Ovary (tissue), 7 donors: ENCODE measurements at regions not wholly inside any gene's neighbourhood (a gene's known extent, or its start where the extent isn't known, plus 50 kb on each side); places are given as distances from the start of the nearest gene placed in this dataset.

Experiments
- DNase-seq, 5 donors: peaks; one replicate each; pipeline ENCODE4 v3.0.0-alpha.2; 2019 to 2020
- H3K27ac ChIP-seq, 2 donors: fragments of 200-600 bp; one replicate each; pipeline versions ENCODE4 v1.5.1 to v1.8.0; 2019 to 2022
- H3K27me3 ChIP-seq: fragments of 200-600 bp; one replicate; pipeline ENCODE4 v1.8.0; 2022
- H3K36me3 ChIP-seq: fragments of 200-600 bp; sonication (generic); one replicate; pipeline ENCODE4 v1.5.1; 2019
- H3K4me1 ChIP-seq: one replicate; pipeline ENCODE4 v1.8.1; 2013; ENCODE audit warnings: mild to moderate bottlenecking, moderate library complexity; ENCODE audit not compliant: insufficient read depth
- H3K4me3 ChIP-seq: fragments of 200-600 bp; sonication (generic); one replicate; pipeline ENCODE4 v1.5.1; 2017
- H3K9me3 ChIP-seq, 2 donors: fragments of 200-600 bp in 1 of 2; sonication (generic) in 1 of 2; one replicate each; pipeline versions ENCODE4 v1.5.1 to v1.8.1; 2013 to 2019; ENCODE audit warnings: mild to moderate bottlenecking in 1 of 2, moderate library complexity in 1 of 2
- EP300 ChIP-seq: sonication (generic); formaldehyde crosslinking; IDR thresholded peaks from one replicate; pipeline ENCODE4 v1.6.1; 2017; ENCODE audit warnings: antibody characterized with exemption
- POLR2A ChIP-seq: fragments of 450-650 bp; IDR thresholded peaks from one replicate; pipeline ENCODE4 v1.6.1; 2017; ENCODE audit warnings: antibody characterized with exemption, mild to moderate bottlenecking, moderate library complexity
- WGBS, 3 donors: extraction: QIAGEN DNeasy Blood & Tissue Kit in 1 of 3; methylation state at CpG; one replicate each; pipeline versions ENCODE4 v1.1.5 to v1.1.7; 2013 to 2017; 5-methylcytosine and 5-hydroxymethylcytosine counted together
- intact Hi-C, 4 donors: fragments of 100-400 bp; cut with DNase I; formaldehyde crosslinking; loops; one replicate each; pipeline versions ENCODE4 v1.11.0 to v1.15.1; 2022 to 2023
- TF ChIP-seq, protein P1 (sequence below), 3 donors: fragments of 450-650 bp in 2 of 3; fragments of 200-600 bp in 1 of 3; IDR thresholded peaks; one replicate each; pipeline versions ENCODE4 v1.5.1 to v1.8.0; 2016 to 2022; ENCODE audit warnings: antibody characterized with exemption in 3 of 3, mild to moderate bottlenecking in 1 of 3
- donor health status: DM: no; HTN: no; CAD: no; lungs with moderate emphysema.
- donor health status: DM: no; HTN: no; CAD: no.
- donor health status: Bipolar disorder and iron deficiency.
- donor health status: DM: no; HTN: no; CAD: no.
- donor health status: DM: yes; HTN: yes; CAD: no.

GRCh38 chr2:134149904-134150303 is 104.0 kb upstream of the MGAT5 start:
- Histone ChIP-seq H3K9me3 (no peaks in the 10 kb centered on the region), H3K36me3 (no peaks in the 10 kb centered on the region), H3K4me3 (no peak overlapping the region), H3K27me3 (no peaks in the 10 kb centered on the region), H3K4me1 (peaks cover 1% of the 10 kb centered on the region), H3K27ac (no peak overlapping the region)
- no peak for DNase-seq
- intact Hi-C loops: no loop called here
- TF ChIP-seq EP300 (no peak), POLR2A (no peak)
- TF ChIP-seq, protein P1, sequence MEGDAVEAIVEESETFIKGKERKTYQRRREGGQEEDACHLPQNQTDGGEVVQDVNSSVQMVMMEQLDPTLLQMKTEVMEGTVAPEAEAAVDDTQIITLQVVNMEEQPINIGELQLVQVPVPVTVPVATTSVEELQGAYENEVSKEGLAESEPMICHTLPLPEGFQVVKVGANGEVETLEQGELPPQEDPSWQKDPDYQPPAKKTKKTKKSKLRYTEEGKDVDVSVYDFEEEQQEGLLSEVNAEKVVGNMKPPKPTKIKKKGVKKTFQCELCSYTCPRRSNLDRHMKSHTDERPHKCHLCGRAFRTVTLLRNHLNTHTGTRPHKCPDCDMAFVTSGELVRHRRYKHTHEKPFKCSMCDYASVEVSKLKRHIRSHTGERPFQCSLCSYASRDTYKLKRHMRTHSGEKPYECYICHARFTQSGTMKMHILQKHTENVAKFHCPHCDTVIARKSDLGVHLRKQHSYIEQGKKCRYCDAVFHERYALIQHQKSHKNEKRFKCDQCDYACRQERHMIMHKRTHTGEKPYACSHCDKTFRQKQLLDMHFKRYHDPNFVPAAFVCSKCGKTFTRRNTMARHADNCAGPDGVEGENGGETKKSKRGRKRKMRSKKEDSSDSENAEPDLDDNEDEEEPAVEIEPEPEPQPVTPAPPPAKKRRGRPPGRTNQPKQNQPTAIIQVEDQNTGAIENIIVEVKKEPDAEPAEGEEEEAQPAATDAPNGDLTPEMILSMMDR (IDR thresholded peaks at IDR 0.05): no peak
- WGBS, 3 donors: 6 to 81% (median 55%) methylated on average over 1 of the region's 1 CpG

GRCh38 chr2:134150760-134151159 is 103.1 kb upstream of the MGAT5 start:
- Histone ChIP-seq H3K4me3 (no peak overlapping the region), H3K27me3 (no peaks in the 10 kb centered on the region), H3K4me1 (peaks cover 1% of the 10 kb centered on the region), H3K27ac (no peak overlapping the region), H3K36me3 (no peaks in the 10 kb centered on the region), H3K9me3 (no peaks in the 10 kb centered on the region)
- no peak for TF ChIP-seq POLR2A
- TF ChIP-seq, protein P1 (IDR thresholded peaks at IDR 0.05): no peak
- DNase-seq: no peak
- 94 to 99% (median 96%) methylated on average over 3 of the region's 3 CpGs for WGBS, 3 donors
- intact Hi-C loops: no loop called here

DNA sequence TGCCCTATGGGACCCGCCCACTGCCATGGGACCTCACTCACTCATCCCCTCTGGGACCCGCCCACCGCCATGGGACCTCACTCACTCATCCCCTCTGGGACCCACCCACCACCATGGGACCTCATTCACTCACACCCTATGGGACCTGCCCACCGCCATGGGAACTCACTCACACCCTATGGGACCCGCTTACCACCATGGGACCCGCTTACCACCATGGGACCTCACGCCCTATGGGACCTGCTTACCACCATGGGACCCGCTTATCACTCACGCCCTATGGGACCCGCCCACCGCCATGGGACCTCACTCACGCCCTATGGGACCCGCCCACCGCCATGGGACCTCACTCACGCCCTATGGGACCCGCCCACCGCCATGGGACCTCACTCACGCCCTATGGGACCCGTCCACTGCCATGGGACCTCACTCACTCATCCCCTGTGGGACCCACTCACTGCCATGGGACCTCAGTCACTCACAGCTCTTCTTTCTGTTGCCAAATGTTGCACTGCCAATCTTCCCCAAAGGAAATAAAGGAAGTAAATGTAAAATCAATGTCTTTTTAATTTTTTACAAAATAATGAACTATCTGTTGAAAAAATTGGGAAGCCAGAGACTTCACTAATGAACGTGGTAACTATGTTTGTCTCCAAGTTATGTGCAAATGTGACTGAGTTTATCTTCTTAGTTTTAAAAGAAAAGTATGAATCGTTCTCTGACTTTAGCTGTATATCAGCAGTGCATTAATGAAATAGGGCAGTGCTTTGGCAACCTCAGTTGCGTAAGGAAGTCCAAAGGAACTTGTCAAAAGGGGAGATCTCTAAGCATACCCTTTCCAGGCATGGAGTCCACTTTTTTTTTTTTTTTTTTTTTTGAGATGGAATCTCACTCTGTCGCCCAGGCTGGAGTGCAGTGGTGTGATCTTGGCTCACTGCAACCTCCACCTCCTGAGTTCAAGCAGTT is 101.5 kb upstream of the MGAT5 start:
- DNase-seq: no peak
- Histone ChIP-seq H3K27me3 (no peaks in the 10 kb centered on the region), H3K36me3 (no peaks in the 10 kb centered on the region), H3K4me1 (peaks cover 1% of the 10 kb centered on the region), H3K4me3 (no peak overlapping the region), H3K9me3 (no peaks in the 10 kb centered on the region), H3K27ac (no peak overlapping the region)
- WGBS, 3 donors: 87 to 97% (median 95%) methylated on average over 23 of the region's 23 CpGs
- TF ChIP-seq, protein P1 (IDR thresholded peaks at IDR 0.05): no peak
- TF ChIP-seq EP300 (no peak), POLR2A (no peak)
- intact Hi-C loops: no loop called here

- no peaks in the 10 kb centered on the region for H3K4me1 ChIP-seq
- intact Hi-C loops: no loop called here
- WGBS, 3 donors: 80 to 87% (median 81%) methylated on average over 7 of the region's 7 CpGs
Measured at GRCh38 chr2:134153294-134153880, 100.5 kb upstream of the MGAT5 start.

More at GRCh38 chr2:134153294-134153880, 100.5 kb upstream of the MGAT5 start:
- TF ChIP-seq POLR2A (no peak), EP300 (no peak)
- TF ChIP-seq, protein P1 (IDR thresholded peaks at IDR 0.05): no peak
- no peak for DNase-seq
- no peaks in the 10 kb centered on the region for H3K9me3 ChIP-seq
- no peaks in the 10 kb centered on the region for H3K27me3 ChIP-seq
- no peak overlapping the region for H3K4me3 ChIP-seq
- H3K27ac ChIP-seq: no peak overlapping the region
- no peaks in the 10 kb centered on the region for H3K36me3 ChIP-seq
